Neural crest cell (in vitro differentiated cells): ENCODE measurements at regions not wholly inside any gene's neighbourhood (a gene's known extent, or its start where the extent isn't known, plus 50 kb on each side); places are given as distances from the start of the nearest gene placed in this dataset.

Experiments
- DNase-seq: peaks from one replicate; pipeline ENCODE4 v3.0.0; 2021; ENCODE audit warnings: low read depth, mixed read lengths, low spot score
- H3K27ac Mint-ChIP-seq: one replicate; pipeline ENCODE4 v1.8.0; 2021; ENCODE audit warnings: mild to moderate bottlenecking, mixed read lengths; ENCODE audit not compliant: unreplicated experiment
- H3K27me3 Mint-ChIP-seq: 2 replicates; pipeline ENCODE4 v1.8.0; 2021; ENCODE audit warnings: low read depth, mild to moderate bottlenecking, mixed read lengths
- H3K36me3 Mint-ChIP-seq: 2 replicates; pipeline ENCODE4 v1.8.0; 2021; ENCODE audit warnings: low read depth, mild to moderate bottlenecking, mixed read lengths
- H3K4me1 Mint-ChIP-seq: 2 replicates; pipeline ENCODE4 v1.8.0; 2021; ENCODE audit warnings: mixed read lengths
- H3K4me3 Mint-ChIP-seq: one replicate; pipeline ENCODE4 v1.8.0; 2021; ENCODE audit warnings: mild to moderate bottlenecking, mixed read lengths
- H3K9me3 Mint-ChIP-seq: 2 replicates; pipeline ENCODE4 v1.8.0; 2021; ENCODE audit warnings: mixed read lengths
- CTCF ChIP-seq: fragments of 200-600 bp; sonication (generic); conservative IDR thresholded peaks from 2 replicates; pipeline ENCODE4 v1.5.0; 2021; ENCODE audit warnings: antibody characterized with exemption, mild to moderate bottlenecking

- H3K27ac Mint-ChIP-seq = no peak overlapping the region
- DNase-seq = no peak
- TF ChIP-seq CTCF = no peak
- no peaks in the 10 kb centered on the region for H3K9me3 Mint-ChIP-seq
- H3K27me3 Mint-ChIP-seq = peaks cover 14% of the 10 kb centered on the region
- H3K36me3 Mint-ChIP-seq = no peaks in the 10 kb centered on the region
- no peak overlapping the region for H3K4me3 Mint-ChIP-seq
- peaks cover 7% of the 10 kb centered on the region for H3K4me1 Mint-ChIP-seq
Measured at GRCh38 chr3:71956069-71956340, 171.1 kb upstream of the PROK2 start.

- Mint-ChIP-seq H3K27me3 (peaks cover 9% of the 10 kb centered on the region), H3K4me1 (peaks cover 7% of the 10 kb centered on the region), H3K27ac (no peak overlapping the region), H3K9me3 (no peaks in the 10 kb centered on the region), H3K36me3 (no peaks in the 10 kb centered on the region), H3K4me3 (no peak overlapping the region)
- TF ChIP-seq CTCF = peak; percentile 81
- peak; percentile 48 for DNase-seq
Measured at GRCh38 chr3:71955240-71956068, 170.5 kb upstream of the PROK2 start.

GRCh38 chr3:71951842-71952241 lies 166.9 kb upstream of the PROK2 start:
- H3K27ac Mint-ChIP-seq = no peak overlapping the region
- no peak for TF ChIP-seq CTCF
- H3K9me3 Mint-ChIP-seq = no peaks in the 10 kb centered on the region
- H3K4me1 Mint-ChIP-seq = peaks cover 7% of the 10 kb centered on the region
- H3K36me3 Mint-ChIP-seq = no peaks in the 10 kb centered on the region
- DNase-seq = no peak
- H3K27me3 Mint-ChIP-seq = peaks cover 13% of the 10 kb centered on the region
- H3K4me3 Mint-ChIP-seq = no peak overlapping the region

GRCh38 chr3:71951361-71951760 lies 166.4 kb upstream of the PROK2 start:
- no peak overlapping the region for H3K4me3 Mint-ChIP-seq
- no peak for DNase-seq
- no peaks in the 10 kb centered on the region for H3K36me3 Mint-ChIP-seq
- H3K27me3 Mint-ChIP-seq = peaks cover 16% of the 10 kb centered on the region
- no peak for TF ChIP-seq CTCF
- H3K4me1 Mint-ChIP-seq = peaks cover 7% of the 10 kb centered on the region
- H3K9me3 Mint-ChIP-seq = no peaks in the 10 kb centered on the region
- H3K27ac Mint-ChIP-seq = no peak overlapping the region

- no peaks in the 10 kb centered on the region for H3K4me1 Mint-ChIP-seq
- H3K36me3 Mint-ChIP-seq = no peaks in the 10 kb centered on the region
- no peak overlapping the region for H3K4me3 Mint-ChIP-seq
- TF ChIP-seq CTCF = no peak
- peaks cover 19% of the 10 kb centered on the region for H3K27me3 Mint-ChIP-seq
- H3K9me3 Mint-ChIP-seq = no peaks in the 10 kb centered on the region
- no peak for DNase-seq
- H3K27ac Mint-ChIP-seq = no peak overlapping the region
Measured at GRCh38 chr3:71949442-71949841, 164.5 kb upstream of the PROK2 start.
